K562 (cell line): ENCODE measurements at regions not wholly inside any gene's neighbourhood (a gene's known extent, or its start where the extent isn't known, plus 50 kb on each side); places are given as distances from the start of the nearest gene placed in this dataset.

ENCODE experiments used
- ATAC-seq: fragments of 200-7000 bp; cut with Tn5 transposase; 3 replicates; pipeline ENCODE4 v1.9.1; 2020; ENCODE audit warnings: moderate library complexity
- BruUV-seq: library from RNA; stranded (reverse); fragments of 400-500 nt; replicated peaks from 2 replicates; lab custom pipeline; 2021; lab: Mats Ljungman, UMichigan
- CTCF ChIA-PET: fragments of 300-600 bp; formaldehyde crosslinking; extraction: SDS; loops from one replicate; lab custom pipeline; 2021; ENCODE audit warnings: low intra/inter-chr PET ratio; lab: Yijun Ruan, JAX
- POLR2A ChIA-PET: fragments of 300-600, 350-650 bp; sonication (Branson Sonifier 250); formaldehyde crosslinking; extraction: SDS; loops from one replicate; lab custom pipeline; 2021; ENCODE audit warnings: antibody characterized with exemption, inconsistent platforms; lab: Yijun Ruan, JAX
- DNase-seq, 4 experiments: peaks; one replicate each; pipeline versions ENCODE4 v3.0.0 to v3.0.0-alpha.2; 2011 to 2018; ENCODE audit warnings: low spot score in 3 of 4, mixed read lengths in 3 of 4; ENCODE audit errors: extremely low read depth in 1 of 4
- FAIRE-seq: peaks from 2 replicates; lab custom pipeline; 2011; peaks lifted over from hg19 to GRCh38; lab: Jason Lieb, UNC
- H2AFZ ChIP-seq: 2 replicates; pipeline ENCODE4 v1.6.0; 2011; ENCODE audit warnings: low read depth, low read length, control low read depth, inconsistent platforms
- H3K27ac ChIP-seq: fragments of 200-600 bp; 3 replicates; pipeline ENCODE4 v1.8.0; 2011; ENCODE audit warnings: low read depth, mild to moderate bottlenecking, control low read depth, inconsistent platforms, low read length, moderate library complexity, mixed read lengths; ENCODE audit errors: extremely low read depth
- H3K27me3 ChIP-seq, 2 experiments: fragments of 300-600 bp in 1 of 2; 2 replicates in 1 of 2; 3 replicates in 1 of 2; pipeline versions ENCODE4 v1.6.0 to v1.8.0; 2011; ENCODE audit warnings: inconsistent platforms in 2 of 2, low read length in 2 of 2, mild to moderate bottlenecking in 1 of 2, mixed read lengths in 1 of 2, moderate library complexity in 1 of 2; ENCODE audit not compliant: control insufficient read depth in 2 of 2, insufficient read depth in 2 of 2
- H3K36me3 ChIP-seq: fragments of 300-600 bp; 3 replicates; pipeline ENCODE4 v1.8.0; 2011; ENCODE audit warnings: mild to moderate bottlenecking, low read length, inconsistent platforms; ENCODE audit not compliant: control insufficient read depth, insufficient read depth
- H3K4me1 ChIP-seq, 2 experiments: fragments of 200-600 bp in 1 of 2; replicated peaks in 1 of 2; 2 replicates in 1 of 2; 3 replicates in 1 of 2; pipeline versions ENCODE4 v1.5.1 to v1.8.0; 2011; ENCODE audit warnings: inconsistent platforms in 2 of 2, low read length in 2 of 2, mild to moderate bottlenecking in 1 of 2, mixed read lengths in 1 of 2, moderate library complexity in 1 of 2; ENCODE audit not compliant: control insufficient read depth in 2 of 2, insufficient read depth in 2 of 2
- H3K4me2 ChIP-seq: 2 replicates; pipeline ENCODE4 v1.6.1; 2011; ENCODE audit warnings: low read length, control low read depth, inconsistent platforms, mixed read lengths; ENCODE audit not compliant: insufficient read depth
- H3K4me3 ChIP-seq: fragments of 200-600 bp; sonication (generic), shearing (Covaris generic); 2 replicates; pipeline ENCODE4 v1.5.1; 2016; ENCODE audit warnings: control low read depth, inconsistent platforms
- H3K79me2 ChIP-seq: fragments of 200-600 bp; 3 replicates; pipeline ENCODE4 v1.8.0; 2011; ENCODE audit warnings: low read length, inconsistent platforms; ENCODE audit not compliant: control insufficient read depth, insufficient read depth
- H3K9ac ChIP-seq, 2 experiments: 2 replicates each; pipeline versions ENCODE4 v1.6.0 to v1.6.1; 2011; ENCODE audit warnings: low read depth in 2 of 2, low read length in 2 of 2, control low read depth in 1 of 2, inconsistent platforms in 1 of 2, mild to moderate bottlenecking in 1 of 2, mixed read lengths in 1 of 2; ENCODE audit not compliant: insufficient read depth in 1 of 2
- H3K9me1 ChIP-seq: one replicate; pipeline ENCODE4 v1.6.0; 2011; ENCODE audit warnings: inconsistent platforms, mild to moderate bottlenecking, low read length, moderate library complexity; ENCODE audit not compliant: control insufficient read depth, insufficient read depth
- H3K9me3 ChIP-seq: replicated peaks from 2 replicates; pipeline ENCODE4 v1.5.1; 2011; ENCODE audit warnings: low read depth, low read length, inconsistent platforms; ENCODE audit not compliant: control insufficient read depth, insufficient read depth
- H4K20me1 ChIP-seq: replicated peaks from 2 replicates; pipeline ENCODE4 v1.6.1; 2011; ENCODE audit warnings: low read length, inconsistent platforms, mixed read lengths; ENCODE audit not compliant: control insufficient read depth, insufficient read depth
- ASH1L ChIP-seq: fragments of 450-650 bp; IDR thresholded peaks from 2 replicates; pipeline ENCODE4 v1.6.1; 2018; ENCODE audit warnings: borderline replicate concordance, mild to moderate bottlenecking, low read depth; ENCODE audit not compliant: partially characterized antibody
- BRF1 ChIP-seq: IDR thresholded peaks from 3 replicates; pipeline ENCODE4 v1.6.1; 2011; ENCODE audit warnings: borderline replicate concordance, mild to moderate bottlenecking; ENCODE audit not compliant: insufficient read length; ENCODE audit errors: extremely low read depth
- FOXJ3 ChIP-seq: sonication (generic); formaldehyde crosslinking; IDR thresholded peaks from 2 replicates; pipeline ENCODE4 v1.4.0; 2020; ENCODE audit warnings: mild to moderate bottlenecking, missing genetic modification reagents
- IRF1 ChIP-seq: sonication (generic); formaldehyde crosslinking; IDR thresholded peaks from 2 replicates; pipeline ENCODE4 v1.8.0; 2022; ENCODE audit warnings: missing genetic modification reagents, mild to moderate bottlenecking, borderline replicate concordance
- MYBL2 ChIP-seq, 2 experiments: fragments of 450-650 bp in 1 of 2; sonication (generic) in 1 of 2; formaldehyde crosslinking in 1 of 2; IDR thresholded peaks; 2 replicates each; pipeline versions ENCODE4 v1.6.1 to v1.8.1; 2017 to 2022; ENCODE audit warnings: borderline replicate concordance in 1 of 2, inconsistent platforms in 1 of 2, low read depth in 1 of 2, mild to moderate bottlenecking in 1 of 2, missing genetic modification reagents in 1 of 2, moderate library complexity in 1 of 2
- NFXL1 ChIP-seq: fragments of 450-650 bp; formaldehyde crosslinking; IDR thresholded peaks from 2 replicates; pipeline ENCODE4 v1.4.0; 2021; ENCODE audit warnings: mild to moderate bottlenecking
- OTX1 ChIP-seq: fragments of 450-650 bp; formaldehyde crosslinking; IDR thresholded peaks from 2 replicates; pipeline ENCODE4 v1.4.0; 2022; ENCODE audit warnings: mild to moderate bottlenecking
- ZMIZ1 ChIP-seq, 2 experiments: fragments of 150-350 bp in 1 of 2; IDR thresholded peaks; 2 replicates each; pipeline ENCODE4 v1.6.1; 2012 to 2016; ENCODE audit warnings: low read depth in 2 of 2, low read length in 2 of 2, mild to moderate bottlenecking in 1 of 2, moderate library complexity in 1 of 2
- WGBS: fragments of 100-300 bp; shearing (Covaris generic); methylation state at CpG from one replicate; pipeline ENCODE4 v1.1.6; 2016; ENCODE audit warnings: low coverage, mixed read lengths; ENCODE audit not compliant: insufficient coverage; ENCODE audit errors: missing lambda C conversion rate; 5-methylcytosine and 5-hydroxymethylcytosine counted together
- in situ Hi-C: fragments of 300-500 bp; cut with MboI; formaldehyde crosslinking; loops from 4 replicates; pipeline ENCODE4 v1.15.0; 2018; ENCODE audit warnings: inconsistent platforms, mixed read lengths
- intact Hi-C: fragments of 100-400 bp; cut with micrococcal nuclease; formaldehyde crosslinking; loops from 2 replicates; pipeline ENCODE4 v1.14.2; 2022
- TF ChIP-seq, protein P1 (sequence below): fragments of 250-450 bp; sonication (Bioruptor Pico); IDR thresholded peaks from 2 replicates; pipeline ENCODE4 v1.5.0; 2020; ENCODE audit warnings: mild to moderate bottlenecking, borderline replicate concordance

- BruUV-seq: no TSS peak
- H3K4me1 ChIP-seq: no peaks in the 10 kb centered on the region
- no peak overlapping the region for H3K4me3 ChIP-seq
- FAIRE-seq: no peak
- no peak overlapping the region for H3K9ac ChIP-seq
- intact Hi-C loops: no loop called here
- 1% methylated on average over 5 of the region's 5 CpGs for WGBS
- DNase-seq: no peak
- no peak for TF ChIP-seq NFXL1
- TF ChIP-seq IRF1 (CRISPR knock-in tag): no peak
- no peak for TF ChIP-seq ASH1L
- TF ChIP-seq, protein P1, sequence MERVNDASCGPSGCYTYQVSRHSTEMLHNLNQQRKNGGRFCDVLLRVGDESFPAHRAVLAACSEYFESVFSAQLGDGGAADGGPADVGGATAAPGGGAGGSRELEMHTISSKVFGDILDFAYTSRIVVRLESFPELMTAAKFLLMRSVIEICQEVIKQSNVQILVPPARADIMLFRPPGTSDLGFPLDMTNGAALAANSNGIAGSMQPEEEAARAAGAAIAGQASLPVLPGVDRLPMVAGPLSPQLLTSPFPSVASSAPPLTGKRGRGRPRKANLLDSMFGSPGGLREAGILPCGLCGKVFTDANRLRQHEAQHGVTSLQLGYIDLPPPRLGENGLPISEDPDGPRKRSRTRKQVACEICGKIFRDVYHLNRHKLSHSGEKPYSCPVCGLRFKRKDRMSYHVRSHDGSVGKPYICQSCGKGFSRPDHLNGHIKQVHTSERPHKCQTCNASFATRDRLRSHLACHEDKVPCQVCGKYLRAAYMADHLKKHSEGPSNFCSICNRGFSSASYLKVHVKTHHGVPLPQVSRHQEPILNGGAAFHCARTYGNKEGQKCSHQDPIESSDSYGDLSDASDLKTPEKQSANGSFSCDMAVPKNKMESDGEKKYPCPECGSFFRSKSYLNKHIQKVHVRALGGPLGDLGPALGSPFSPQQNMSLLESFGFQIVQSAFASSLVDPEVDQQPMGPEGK (CRISPR knock-in tag): no peak
- TF ChIP-seq OTX1: no peak
- TF ChIP-seq ZMIZ1 (IDR thresholded peaks at IDR 0.05; ENCODE audit: low read depth in 2 of 2, low read length in 2 of 2): no peak
- TF ChIP-seq FOXJ3: no peak
- no peak for TF ChIP-seq BRF1
- no peak for TF ChIP-seq MYBL2 (IDR thresholded peaks at IDR 0.05; ENCODE audit: low read depth)
- TF ChIP-seq MYBL2 (CRISPR knock-in tag; IDR thresholded peaks at IDR 0.05; ENCODE audit: borderline replicate concordance): no peak
- TF ChIP-seq, all 486 proteins: peak for 0
- in situ Hi-C loops: no loop called here
- Histone ChIP-seq H3K27me3 (no peaks in the 10 kb centered on the region), H4K20me1 (no peaks in the 10 kb centered on the region), H2AFZ (no peak overlapping the region), H3K79me2 (no peaks in the 10 kb centered on the region), H3K9me3 (peaks cover 3% of the 10 kb centered on the region; the same call in 1 of the 2 replicates), H3K4me2 (no peak overlapping the region), H3K27ac (no peak overlapping the region), H3K9me1 (no peaks in the 10 kb centered on the region), H3K36me3 (no peaks in the 10 kb centered on the region)
- CTCF ChIA-PET: no interaction called here
- POLR2A ChIA-PET: no interaction called here
- ATAC-seq: no peak
These were observed 763.9 kb downstream of the TRAM1L1 start for GRCh38 chr4:116321471-116321870.
